Stimulated activated CD4-positive, alpha-beta T cell treated with anti-CD3 and anti-CD28 coated beads, Interleukin-4, amount 100 ng/mL, for 1 hour (primary cell): ENCODE measurements at regions not wholly inside any gene's neighbourhood (a gene's known extent, or its start where the extent isn't known, plus 50 kb on each side); places are given as distances from the start of the nearest gene placed in this dataset.
"Not testable (repeated sequence)": the region's sequence is repeated elsewhere in the genome, so short reads cannot be mapped to it uniquely, and the experiment has no call there.

Experiments used
- DNase-seq: peaks from one replicate; pipeline ENCODE4 v3.0.0-alpha.2; 2020

DNA sequence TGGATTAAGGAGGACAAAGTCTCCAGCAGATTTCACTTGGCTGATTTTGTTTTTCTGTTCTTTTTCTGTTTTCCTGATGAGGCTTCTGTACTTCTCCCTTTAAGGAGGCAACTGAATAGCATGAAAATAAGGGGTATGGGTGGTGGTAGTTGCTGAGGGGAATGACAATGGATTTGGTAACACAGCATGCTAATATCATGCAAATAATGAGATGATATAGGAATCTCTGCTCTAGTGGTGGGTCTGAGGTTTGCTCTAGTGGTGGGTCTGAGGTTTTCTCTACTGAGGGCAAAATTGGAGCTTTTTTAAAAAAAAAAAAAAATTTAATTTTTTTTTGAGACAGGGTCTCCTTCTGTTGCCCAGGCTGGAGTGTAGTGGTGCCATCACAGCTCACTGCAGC is 139.7 kb downstream of the C9orf152 start:
- DNase-seq, result no peak

DNA sequence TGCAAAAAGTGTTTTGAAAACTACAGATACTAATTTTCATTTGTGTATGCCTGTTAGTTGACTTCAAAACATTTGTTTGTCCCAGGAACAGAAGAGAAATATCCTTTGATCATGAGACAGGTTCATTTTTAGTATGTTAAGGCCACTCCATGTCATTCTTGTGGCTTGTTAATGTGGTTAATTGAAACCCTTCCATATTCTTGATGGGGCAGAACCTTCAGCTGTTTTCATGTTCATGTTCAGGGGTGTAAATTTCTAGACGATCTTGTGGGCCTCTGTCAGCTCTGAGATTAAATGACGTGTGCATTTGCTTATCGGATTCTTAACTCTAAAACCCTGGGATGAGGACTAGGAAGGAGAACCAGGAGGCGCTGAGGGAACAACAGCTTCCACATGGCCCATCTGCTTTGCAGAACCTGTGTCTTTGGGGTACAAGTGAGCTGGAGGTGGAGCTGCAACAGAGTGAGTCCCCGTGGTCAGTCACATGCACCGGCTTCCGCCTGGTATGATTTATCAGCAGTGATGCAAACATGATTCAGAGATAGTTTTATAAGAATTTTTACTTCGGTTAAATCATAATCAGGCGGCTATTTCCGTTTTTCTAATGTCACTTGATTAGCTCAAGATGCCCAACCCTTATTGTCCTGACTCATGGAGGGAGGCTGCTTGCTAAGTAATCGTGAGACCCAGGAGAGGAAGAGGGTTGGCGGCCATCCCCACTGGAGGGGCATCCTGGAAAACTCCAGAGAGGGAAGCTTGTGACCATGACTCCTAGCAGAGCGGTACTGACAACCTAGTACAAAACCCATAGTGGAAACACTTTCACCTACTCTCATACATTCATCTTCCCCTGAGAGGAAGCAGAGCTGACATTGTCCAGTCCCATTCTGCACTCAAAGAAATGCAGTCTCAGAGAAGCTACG is 138.4 kb downstream of the C9orf152 start:
- DNase-seq, result no peak

DNA sequence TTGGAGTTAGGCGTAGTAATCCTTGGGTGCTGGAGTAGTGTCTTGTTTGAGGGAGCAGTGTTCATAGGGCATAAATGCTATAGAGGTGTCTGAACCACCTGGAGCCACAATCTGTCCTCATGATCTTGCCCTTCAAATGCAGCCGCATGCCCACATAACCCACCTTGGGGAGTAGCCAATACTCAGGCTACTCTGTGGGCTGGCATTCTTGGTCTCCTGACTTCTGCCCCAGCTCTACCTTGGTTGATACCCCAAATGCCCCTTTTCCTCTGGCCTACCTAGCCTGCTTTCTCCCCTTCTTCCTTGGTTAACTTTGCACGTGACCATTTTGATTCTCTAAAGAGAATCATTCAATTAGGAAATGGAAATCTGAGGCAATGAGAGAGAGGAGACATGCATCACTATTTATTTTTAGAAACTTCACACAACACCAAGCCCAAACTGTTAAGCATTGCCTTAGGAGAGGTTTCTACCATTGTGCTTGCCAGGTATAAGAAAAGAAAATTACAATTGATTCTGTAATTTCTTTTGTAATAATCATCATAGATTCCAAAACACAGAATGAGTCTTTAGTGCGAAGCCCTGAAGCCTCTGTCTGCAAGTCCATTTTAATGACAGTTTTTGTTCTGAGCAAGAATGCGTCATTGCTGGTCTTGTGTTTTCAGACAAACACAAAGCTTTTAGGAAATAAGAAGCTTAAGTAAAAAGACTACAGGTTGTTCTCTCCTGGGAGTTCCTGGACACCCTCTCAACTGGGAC is 135.2 kb downstream of the C9orf152 start:
- DNase-seq, result no peak

DNA sequence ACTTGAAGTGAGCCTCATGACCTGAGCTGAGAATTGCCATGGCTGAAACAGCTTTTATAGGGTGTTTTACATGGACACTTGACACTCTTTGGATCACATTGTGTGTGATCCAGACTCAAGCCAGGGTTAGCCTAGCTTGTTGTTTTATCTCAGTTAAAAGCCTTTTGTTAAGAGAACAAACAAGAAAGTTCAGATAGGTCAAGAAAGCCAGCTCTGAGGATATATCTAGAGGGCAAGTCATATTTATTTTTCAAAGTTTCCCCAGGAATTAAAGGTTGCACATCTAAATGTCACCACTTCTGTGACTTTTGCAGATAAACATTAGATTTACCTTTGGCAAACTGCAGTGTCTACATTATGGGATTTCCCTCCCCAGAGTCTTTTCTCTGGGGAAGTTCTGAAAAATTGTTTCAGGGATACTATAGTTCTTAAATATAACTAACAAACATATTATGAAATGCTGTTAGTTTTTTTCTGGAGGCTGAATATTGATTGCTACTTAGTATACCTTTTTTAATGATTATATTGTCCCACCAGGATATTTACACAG is 134.5 kb downstream of the C9orf152 start:
- no peak for DNase-seq

DNA sequence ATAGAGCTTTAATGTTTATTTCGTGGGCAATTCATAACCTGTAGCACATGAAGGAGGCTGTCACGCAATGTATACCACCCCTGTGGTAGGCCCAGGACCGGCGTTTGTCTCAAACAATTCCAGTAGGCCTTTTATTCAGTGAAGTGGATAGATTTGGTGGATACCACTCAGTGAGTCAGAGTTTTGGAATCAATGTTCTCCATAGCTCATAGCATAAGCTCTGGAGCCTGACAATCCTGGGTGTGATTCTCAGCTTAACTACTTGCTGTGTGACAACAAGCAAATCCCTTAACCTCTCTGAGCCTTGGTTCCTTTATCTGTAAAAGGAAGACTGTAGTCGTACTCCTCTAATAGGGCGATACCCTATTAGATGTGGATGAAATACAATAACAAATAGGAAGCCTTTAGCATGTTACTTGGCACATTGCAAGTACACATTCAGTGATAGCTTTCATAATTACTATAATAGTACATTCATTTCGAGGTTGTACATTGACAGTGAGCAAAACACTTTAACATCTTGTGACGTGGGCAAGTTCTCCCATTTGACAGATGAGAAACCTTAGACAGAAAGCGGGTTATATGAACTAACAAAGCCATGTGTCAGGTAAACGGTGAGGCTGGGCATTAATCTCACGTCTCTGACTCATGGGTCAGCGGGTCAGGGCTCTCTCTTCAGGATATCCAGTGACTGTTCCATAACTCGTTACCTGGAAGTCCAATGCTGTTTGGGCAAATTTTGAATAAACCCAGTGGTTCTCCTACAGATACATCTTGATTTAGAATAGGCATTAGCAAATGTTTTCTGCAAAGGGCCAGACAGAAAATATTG is 130.8 kb downstream of the C9orf152 start:
- DNase-seq, result no peak

DNA sequence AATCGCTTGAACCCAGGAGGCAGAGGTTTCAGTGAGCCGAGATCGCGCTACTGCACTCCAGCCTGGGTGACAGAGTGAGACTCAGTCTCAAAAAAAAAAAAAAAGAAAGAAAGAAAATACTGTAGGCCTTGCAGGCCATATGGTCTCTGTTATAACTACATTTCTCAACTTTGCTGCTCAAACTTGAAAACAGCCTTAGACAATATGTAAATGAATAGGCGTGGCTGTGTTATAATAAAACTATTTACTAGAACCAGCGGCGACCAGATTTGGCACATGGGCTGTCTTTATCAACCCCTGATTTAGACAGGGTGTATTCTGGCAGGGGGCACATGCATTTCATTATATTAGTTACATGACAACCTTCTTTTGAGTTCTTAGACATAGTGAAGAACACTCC is 130.0 kb downstream of the C9orf152 start:
- DNase-seq, result no peak

DNA sequence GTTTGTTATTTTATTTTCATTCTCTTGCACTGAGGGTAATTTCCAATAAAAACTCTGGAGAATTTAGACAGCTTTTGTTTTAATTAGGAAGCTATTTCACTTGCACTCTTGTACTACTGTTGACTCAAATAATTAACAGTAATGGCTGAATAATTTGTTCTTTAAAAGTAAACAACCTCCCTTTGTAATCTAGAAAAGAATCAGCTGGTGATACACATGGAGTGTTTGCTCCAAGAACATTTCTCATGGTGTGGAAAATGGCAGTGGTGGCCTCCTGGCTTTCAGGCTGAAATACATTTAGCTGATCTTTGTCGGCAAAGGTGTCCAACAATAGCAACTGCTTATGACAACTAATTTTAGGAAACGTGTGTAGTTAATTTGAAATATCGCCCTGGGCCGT is 129.4 kb downstream of the C9orf152 start:
- DNase-seq, result no peak

DNA sequence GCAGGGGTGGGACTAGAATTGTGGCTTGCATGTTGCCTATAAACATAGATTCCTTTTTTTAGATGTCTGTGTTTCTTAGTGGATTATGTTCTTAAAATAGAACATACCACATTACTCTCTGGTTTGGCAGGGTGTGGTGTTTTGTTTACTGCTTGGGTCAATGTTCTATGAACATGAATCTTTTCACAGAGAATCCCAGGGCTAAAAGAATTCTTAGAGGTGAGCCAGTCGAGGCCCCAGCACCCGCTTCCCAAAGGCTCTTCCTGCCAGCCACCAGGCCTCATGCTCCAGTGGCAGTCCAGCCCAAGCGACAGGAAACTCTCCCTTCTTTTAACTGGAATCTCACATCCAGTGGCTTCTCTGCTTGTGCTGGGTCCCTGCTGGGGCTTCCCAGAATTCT is 126.6 kb downstream of the C9orf152 start:
- DNase-seq, result no peak

DNA sequence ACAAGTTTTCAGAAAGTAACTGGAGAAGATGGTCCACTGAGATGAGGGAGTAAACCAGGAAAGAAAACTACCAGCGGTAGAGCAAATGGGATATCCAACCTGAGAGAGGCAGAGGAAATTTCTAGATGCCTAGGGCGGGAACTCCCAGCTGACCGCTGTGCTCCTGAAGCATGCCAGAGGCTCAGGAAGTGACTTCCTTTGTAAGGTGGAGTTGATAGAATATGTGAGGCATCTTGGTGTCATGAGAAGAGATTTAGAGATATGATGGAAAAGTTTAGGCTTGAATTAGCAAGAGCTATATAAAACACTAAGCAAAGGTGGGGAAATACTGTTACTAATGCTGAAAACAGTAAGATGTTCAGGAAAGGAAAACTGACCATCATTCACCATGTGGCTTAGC is 124.1 kb downstream of the C9orf152 start:
- DNase-seq, result no peak

DNA sequence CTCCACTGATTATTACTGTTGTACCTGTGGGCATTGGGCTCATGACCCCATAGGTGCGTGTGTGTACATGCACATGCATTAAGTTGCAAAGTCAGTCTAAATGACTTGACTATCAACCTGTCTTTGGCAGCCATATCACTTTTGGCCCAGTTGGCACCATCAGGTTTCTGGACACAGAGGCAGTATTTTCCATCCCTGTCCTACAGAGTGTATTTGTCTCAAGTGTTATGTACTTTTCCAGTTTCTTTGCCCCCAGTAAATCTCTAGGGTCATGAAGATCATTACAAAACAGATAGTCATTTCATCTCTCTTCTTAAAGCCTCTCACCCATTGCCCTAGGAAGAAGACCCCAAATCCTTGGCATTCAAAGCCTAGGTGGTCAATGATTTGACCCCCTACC is 121.4 kb downstream of the C9orf152 start:
- DNase-seq, result no peak

DNA sequence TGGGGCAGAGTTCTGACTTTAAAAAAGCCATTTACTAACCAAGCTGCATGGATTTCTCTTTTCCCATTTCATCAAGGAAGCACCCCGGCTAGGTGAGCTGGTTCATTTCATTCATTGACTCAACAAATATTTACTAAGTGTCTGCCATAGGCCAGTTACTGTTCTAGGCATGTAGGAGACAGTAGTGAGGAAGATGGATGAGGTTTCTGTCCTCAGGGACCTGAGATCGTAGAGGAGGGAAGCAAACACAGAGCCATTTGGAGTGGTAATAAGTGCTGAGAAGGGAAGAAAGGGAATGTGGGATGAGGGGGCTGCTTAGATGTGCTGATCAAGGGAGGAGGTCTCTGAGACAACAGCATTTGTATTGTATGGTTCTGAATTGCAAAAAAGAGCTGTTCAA is 120.4 kb downstream of the C9orf152 start:
- no peak for DNase-seq

DNA sequence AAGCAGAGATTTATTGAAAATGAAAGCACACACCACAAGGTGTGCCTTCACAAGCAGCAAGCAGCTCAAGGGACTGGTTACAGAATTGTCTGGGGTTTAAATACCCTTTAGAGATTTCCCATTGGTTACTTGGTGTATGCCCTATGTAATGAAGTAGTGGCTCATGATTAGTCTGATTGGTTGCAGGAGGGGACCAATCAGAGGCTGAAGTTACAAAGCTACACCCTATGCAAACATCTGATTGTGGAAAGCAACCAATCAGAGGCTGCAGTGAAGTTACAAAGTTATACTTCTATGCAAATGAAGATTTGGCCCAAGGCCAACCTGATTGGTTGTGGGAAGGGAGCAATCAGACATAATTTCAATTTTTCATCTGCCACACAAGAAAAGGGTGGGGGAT is 119.9 kb downstream of the C9orf152 start:
- DNase-seq, result no peak

DNA sequence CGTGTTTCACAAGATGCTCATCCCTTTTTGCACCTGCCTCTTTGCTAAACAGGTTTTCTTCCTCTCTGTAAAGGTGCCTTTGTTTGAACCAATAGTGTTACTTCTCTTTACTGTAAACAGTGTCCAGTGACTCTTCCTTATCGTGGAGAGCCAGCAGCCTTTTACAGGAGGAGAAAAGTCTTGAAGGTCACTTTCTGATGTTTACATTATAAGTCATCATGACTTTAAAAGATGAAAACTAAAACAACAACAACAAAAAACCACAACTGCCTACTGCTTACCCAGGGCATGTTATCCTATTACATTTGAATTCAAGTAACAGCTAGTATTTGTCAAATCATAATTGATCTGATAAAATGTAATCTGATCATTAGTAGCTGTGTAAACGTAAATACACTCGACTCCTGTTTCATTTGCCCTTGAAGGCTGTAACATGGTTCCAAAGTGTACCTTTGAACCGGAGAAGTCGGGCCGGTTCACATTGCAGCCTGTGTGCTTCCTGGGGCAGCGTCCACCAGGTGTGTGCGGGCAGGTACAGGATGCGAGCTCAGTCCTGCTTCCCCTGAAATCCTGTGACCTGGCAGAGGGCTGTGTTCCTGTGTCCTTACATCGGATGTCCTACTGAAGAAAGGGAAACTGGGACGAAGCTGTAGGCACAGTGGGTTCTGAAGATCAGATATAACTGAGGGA is 118.1 kb downstream of the C9orf152 start:
- DNase-seq, result no peak

DNA sequence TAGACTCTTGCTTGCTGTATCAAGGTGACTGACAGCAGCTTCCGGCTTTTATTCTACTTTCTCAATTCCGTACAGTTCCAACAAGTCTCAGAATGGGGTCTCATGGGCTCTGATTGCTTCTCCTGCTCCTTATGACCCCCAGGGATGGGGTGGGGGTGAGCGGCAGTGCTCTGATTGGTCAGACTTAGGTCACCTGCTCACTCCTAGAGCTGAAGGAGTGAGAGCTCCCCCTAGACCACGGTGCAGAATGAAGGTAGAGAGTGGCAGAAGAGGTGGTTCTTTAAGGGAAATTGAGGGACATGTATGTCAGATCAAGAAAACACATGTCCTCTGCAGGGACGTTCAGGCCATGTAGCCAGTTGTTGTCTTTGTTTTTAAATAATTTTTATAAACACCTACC is 115.2 kb downstream of the C9orf152 start:
- no peak for DNase-seq

DNA sequence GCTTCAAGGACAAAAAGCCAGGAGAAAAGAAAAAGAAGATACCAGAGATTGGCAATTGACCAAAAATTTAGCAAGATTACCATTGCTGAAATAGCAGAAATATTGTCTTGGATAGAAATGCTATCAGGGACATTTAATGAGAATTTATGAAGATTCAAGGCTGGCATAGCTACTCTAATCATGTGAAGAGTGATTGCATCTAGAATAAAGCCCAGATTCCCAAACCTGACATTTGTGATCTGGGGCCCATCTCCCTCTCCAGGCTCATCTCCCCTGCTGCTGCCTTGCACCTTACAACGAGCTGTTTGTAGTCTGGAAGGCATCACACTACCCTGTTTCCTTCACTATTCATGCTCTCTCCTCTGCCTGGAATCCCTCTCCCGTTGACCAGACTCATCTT is 114.5 kb downstream of the C9orf152 start:
- DNase-seq, result no peak

DNA sequence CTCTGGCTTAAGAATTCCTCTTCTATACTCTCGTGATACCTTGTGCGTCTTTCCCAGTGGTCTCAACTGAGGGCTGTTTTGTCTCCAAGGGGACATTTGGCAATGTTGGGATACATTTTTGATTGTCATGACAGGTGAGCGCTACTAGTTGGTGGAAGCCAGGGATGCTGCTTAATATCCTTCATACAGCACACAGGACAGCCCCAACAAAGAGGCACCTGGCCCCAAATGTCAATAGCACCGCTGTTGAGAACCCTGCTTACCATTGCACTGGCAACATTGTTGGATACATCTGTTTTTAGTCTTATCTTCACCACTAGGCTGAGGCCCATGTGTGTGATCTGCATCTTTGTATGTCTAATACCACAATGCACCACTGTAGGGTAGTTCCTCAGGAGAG is 114.1 kb downstream of the C9orf152 start:
- DNase-seq, result no peak

DNA sequence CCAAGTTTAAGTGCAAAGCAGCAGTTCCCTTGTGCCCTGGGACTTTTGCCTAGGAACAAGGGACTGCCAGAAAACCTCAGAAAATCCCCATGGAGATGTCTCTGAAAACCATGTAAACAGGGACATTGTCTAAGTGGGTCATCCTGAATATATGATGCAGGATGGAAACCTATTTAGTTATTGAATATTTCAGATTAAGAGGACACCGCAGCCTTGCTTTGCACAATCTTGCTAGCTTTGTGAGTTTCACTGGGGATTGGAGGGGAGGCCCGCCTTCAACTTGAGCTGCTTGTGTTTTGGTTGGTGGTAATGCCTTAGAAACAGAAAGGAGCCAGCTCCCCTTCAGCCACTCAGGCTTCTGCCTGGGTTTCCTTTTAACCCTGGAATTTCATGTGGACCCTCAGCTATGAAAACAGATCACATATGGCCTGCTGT is 112.8 kb downstream of the C9orf152 start:
- DNase-seq, result no peak

DNA sequence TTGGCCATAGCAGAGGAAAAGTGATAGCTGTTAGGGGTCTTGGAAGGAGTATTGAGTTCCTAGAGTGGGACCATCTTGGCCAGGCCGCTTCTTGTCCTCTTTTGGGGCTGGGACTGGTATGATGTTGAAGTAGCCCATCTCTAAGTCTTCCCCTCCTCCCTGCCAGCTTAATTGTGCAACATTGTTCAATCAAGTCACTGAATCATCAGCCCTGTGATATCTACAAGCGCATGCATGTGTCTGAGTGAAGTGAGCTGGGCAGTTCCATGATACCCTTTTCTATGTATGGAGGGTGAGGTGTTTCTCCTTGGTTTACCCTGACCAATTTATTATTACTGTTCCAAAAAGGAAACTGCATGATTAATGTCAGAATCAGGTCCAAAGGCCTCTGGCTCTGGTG is 112.2 kb downstream of the C9orf152 start:
- DNase-seq, result no peak

DNA sequence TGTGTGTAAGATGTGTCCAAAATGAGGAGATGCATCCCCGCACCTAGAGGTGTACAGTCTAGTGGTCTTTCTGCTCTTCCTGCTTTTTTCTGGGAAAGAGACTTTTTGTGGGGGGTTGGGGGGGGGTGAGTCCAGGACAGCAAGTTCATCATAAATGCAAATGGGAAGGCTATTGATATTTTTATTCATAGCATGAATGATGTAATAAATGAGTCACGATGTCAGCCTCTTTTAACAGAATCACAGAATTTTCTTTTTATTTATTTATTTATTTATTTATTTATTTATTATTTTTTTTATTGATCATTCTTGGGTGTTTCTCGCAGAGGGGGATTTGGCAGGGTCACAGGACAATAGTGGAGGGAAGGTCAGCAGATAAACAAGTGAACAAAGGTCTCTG is 111.3 kb downstream of the C9orf152 start:
- DNase-seq, result not testable (repeated sequence)

DNA sequence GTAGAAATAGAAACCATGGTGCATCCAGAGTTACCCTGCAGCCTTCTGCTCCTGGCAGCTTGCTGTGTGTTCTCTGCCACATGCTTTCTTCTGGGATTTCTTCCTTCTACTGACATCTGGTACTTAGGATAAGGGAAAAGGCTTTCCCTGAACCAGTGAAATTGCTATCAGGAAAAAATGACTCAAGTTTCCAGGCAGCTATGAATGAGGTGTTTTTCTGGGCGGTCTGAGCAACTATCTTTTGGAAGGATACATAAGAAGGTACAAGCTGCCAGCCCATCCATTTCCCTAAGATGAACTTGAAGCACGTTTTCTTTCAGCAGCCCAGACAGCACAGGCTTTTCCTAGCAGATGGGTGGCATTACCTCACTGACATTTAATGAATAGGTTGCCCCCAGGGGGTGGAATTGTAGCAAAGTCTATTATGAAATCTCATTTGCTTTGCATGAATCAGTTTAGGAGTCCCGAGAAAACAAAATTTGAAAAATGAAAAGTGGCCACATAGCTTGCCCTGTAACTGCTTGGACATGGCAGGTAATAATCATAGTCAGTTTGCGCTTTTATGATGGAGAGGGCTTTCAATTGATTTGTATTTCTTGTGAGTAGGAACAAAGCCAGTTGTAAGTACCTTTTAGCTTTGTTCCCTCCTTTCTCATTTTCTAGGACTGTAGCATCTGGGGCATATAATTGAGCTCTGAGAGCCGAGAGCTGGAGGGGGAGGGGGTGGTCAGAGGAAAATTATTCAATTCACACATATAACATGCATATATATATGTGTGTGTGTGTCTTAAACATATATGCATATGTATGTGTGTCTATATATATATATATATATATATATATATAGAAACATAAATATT is 108.5 kb downstream of the C9orf152 start:
- no peak for DNase-seq

DNA sequence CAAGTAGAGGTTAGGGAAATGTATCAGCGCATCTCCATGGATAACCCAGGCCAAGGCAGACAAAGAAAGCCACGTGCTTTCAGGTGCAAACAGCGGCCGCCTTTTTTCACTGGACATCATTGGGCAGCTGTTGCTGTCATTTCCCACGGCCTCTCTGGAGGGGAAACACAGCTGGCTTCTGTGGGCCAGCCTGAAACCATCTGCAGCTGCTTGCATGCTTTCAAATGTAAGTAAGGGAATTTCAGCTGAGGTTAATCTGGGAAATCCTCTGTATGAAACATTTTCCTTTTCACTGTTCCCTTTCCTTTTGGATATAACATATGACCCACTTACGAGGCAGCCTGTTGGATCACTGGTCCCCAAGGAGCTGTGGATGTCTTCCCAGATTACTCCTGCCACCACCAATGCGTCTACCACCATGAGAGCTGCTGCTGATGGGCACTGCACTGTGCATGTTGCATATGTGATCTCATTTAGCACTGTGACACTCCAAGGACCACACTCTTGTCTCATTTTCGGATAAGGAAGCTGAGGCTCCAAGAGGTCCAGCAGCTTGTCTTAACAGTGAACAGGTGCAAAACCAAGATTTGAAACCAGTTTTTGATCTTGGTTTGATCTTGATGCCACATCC is 106.3 kb downstream of the C9orf152 start:
- no peak for DNase-seq
